TTC549 (cell line): ENCODE measurements at regions not wholly inside any gene's neighbourhood (a gene's known extent, or its start where the extent isn't known, plus 50 kb on each side); places are given as distances from the start of the nearest gene placed in this dataset.

Experiments
- FAIRE-seq: peaks from 2 replicates; lab custom pipeline; 2012; peaks lifted over from hg19 to GRCh38; lab: Jason Lieb, UNC

GRCh38 chr5:101932599-101932998 lies 363.5 kb downstream of the SLCO4C1 start:
- no peak for FAIRE-seq

DNA sequence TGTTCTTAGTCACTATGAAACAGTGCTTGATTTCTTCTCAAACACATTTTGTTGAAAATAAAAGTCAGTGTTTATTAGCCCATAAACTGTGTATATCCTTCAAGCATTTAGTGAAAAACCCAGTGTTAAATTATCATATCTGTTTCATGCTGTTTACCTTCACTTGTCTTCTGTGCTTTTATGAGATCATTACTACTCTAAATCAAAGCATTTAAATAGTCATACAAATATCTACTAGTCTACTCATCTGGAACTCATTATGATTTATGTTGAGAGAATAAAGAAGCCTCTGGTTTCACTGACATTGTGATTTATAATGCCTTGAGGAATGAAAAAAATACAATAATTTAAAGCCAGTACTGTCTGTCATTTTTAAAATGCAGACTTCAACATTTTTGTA lies 366.5 kb downstream of the SLCO4C1 start:
- no peak for FAIRE-seq

GRCh38 chr5:101917166-101917565 lies 378.9 kb downstream of the SLCO4C1 start:
- FAIRE-seq, result no peak

DNA sequence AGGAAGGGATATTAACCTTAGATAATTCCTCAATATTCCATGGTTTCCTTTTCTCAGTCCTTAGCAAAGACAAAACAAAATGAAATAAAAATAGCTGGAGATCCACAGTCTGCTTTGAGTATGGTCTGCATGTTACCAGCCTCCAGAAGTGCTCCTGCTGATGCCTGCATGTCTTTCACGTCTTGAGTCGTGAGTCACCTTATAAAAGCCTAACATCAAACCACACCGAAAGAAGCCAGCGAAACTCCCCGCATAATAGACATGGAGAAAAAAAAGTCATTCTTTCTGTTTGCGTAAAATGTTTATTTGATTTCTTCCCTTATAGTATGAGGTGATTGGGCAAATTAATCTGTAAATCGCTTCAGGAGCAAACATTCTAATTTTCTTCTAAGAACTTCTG lies 380.5 kb downstream of the SLCO4C1 start:
- no peak for FAIRE-seq

GRCh38 chr5:101904736-101905135 lies 391.3 kb downstream of the SLCO4C1 start:
- no peak for FAIRE-seq

DNA sequence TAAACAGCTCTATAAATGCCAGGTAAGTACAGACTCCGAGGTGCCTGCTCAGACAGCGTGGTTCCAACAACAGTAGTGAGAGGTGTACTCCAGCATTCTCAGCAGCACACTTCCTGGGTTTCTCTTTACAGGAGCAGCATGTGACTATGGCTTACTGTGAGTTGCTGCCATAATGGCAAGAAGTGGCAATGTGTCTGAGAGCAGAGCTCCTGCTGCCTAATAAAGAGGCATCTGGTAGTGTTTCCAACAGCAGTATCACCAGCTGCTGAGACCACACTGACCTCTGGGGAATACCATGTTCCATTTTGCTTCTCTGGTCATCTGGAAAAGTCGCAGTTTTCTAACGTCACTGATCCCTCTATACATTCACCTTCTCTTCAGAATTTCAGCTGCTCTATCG lies 398.2 kb downstream of the SLCO4C1 start:
- no peak for FAIRE-seq

GRCh38 chr5:101894985-101895384 lies 401.1 kb downstream of the SLCO4C1 start:
- no peak for FAIRE-seq

DNA sequence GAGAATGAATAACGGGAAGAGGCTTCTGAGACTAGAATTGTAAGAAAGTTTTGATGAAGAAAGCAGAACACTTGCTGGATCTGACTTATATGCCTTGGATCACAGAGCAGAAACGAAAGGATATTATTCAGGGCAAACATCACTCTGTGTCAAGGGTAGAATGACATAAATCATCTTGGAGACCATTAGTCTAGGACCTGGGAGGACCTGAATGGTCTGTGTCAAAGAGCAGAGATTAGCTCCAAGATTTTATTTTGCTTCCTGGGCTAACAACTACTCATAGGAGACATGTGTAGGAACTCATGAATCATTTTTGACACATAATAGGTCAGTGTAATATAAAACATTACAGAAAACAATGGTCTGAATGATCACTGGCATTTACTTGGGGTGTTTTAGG lies 417.9 kb downstream of the SLCO4C1 start:
- FAIRE-seq, result no peak

DNA sequence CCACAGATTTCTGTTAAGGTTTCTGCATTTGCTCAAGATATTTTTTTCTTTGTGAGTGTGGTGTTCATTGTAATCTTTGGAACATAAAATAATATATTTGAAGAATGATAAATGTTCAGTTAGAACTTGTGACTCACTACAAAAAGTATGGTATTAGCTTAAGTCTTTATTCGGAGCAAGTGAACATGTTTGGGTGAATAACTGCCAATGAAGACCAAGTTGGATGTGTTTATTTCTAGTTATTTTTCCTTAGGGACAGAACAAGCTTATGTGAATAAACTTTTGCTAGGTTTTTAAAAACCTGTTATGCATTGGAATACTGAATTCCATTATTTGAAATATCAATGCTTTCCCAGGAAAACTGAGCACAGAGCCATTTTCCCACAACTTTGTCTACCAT lies 418.6 kb downstream of the SLCO4C1 start:
- FAIRE-seq, result no peak

- no peak for FAIRE-seq
These were observed 429.6 kb downstream of the SLCO4C1 start for GRCh38 chr5:101866473-101866872.

GRCh38 chr5:101860563-101860962 lies 435.5 kb downstream of the SLCO4C1 start:
- no peak for FAIRE-seq

DNA sequence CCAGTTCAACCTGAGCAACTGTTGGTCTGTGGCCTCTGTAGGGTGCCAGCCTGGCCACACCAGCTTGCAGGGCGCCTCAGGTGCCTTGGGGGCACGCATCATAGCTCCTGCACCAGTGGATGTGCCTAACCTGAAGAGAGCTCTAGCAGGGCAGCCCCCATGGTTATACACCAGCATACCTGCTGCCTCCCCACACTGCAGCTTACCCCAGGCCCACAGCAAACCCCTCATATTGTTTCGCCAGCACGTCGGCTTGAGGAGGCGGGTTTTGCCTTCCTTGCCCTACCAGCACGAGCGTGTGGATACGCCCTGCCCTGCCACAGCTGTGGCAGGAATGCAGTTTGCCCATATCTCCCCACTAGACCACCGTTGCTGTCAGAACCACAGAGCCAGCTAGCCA lies 435.9 kb downstream of the SLCO4C1 start:
- no peak for FAIRE-seq

- FAIRE-seq, result no peak
These were observed 449.6 kb downstream of the SLCO4C1 start for GRCh38 chr5:101846496-101846895.

GRCh38 chr5:101843055-101843454 lies 453.0 kb downstream of the SLCO4C1 start:
- FAIRE-seq, result no peak

- no peak for FAIRE-seq
These were observed 457.6 kb downstream of the SLCO4C1 start for GRCh38 chr5:101838435-101838834.

- FAIRE-seq, result no peak
These were observed 466.8 kb downstream of the SLCO4C1 start for GRCh38 chr5:101829255-101829654.

- FAIRE-seq, result no peak
These were observed 484.6 kb downstream of the SLCO4C1 start for GRCh38 chr5:101811466-101811865.

- FAIRE-seq, result no peak
These were observed 489.7 kb downstream of the SLCO4C1 start for GRCh38 chr5:101806410-101806809.

DNA sequence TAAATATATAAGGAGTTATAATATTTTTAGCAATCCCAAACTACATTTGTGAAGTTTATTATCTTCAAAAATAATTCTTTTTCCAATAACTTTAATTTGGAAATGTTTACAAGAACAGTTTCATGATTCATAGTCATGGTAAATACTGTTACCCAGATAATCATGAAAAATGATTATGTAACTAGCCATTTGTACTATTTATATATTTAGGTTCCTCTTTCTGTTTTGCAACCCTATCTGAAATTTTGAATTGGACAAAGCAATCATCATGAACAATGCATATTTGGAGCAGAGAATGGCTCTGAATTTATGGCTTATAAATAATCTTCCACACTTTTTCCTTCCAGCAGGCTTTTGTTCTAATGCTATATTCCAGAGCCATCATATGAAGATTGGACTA lies 499.7 kb downstream of the SLCO4C1 start:
- FAIRE-seq, result no peak

GRCh38 chr5:101788797-101789196 lies 507.3 kb downstream of the SLCO4C1 start:
- no peak for FAIRE-seq

- no peak for FAIRE-seq
These were observed 511.0 kb downstream of the SLCO4C1 start for GRCh38 chr5:101785090-101785489.

- no peak for FAIRE-seq
These were observed 512.7 kb downstream of the SLCO4C1 start for GRCh38 chr5:101783241-101784013.

DNA sequence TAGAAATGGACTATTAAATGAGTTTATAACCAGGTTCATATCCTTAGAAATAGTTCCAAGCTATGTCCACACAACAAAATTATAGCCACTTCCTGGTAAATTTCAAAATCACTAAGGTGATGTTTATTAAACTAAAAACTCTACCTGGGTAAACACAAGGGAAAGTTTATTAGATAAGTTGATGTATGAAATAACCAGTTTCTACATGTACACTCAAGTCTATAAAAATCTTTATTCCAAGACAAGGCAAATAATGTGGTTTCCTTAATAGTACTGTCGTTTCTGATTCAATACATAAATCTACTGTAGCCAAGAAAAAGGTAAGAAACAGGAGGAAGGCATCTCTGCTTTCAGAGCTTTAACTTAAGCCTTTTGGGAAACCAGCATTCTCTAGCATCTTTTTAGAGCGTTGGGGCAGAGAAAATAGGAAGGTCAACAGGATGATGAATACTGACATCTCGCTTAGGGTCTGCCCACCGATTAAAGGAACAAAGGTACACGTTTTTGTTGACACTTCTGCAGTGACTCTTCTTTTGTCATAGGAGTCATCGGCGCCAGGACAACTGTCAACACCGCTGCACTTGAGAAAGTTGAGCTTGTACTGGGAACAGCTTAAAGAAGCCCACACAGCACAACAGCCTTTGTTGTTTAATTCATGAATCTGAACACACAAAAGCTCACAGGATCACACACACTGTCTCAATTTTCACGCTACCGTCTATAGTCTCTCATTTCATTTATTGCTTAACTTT lies 513.6 kb downstream of the SLCO4C1 start:
- no peak for FAIRE-seq

DNA sequence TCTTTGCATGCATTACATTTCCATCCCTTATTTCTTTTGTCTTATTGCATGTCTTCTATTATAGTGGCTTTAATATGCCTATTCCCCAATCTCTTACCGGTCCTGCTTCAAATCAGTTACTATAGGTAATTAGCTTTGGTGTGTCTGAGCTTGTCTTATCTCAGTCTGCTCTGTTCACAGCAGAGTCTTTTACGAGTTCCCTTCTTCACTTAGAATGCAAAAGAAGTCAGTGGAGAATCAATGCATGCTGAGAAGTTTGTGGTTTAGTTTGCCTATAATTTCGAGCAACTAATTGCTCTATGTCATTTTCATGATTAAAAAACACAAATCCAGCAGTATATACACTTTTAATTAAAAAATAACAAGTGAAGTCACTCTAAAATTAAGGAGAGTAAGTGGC lies 545.0 kb downstream of the SLCO4C1 start:
- no peak for FAIRE-seq
